Gastroesophageal sphincter (tissue), 3 donors: ENCODE measurements at regions not wholly inside any gene's neighbourhood (a gene's known extent, or its start where the extent isn't known, plus 50 kb on each side); places are given as distances from the start of the nearest gene placed in this dataset.

ENCODE experiments used
- POLR2AphosphoS5 ChIP-seq: sonication (generic); formaldehyde crosslinking; IDR thresholded peaks from one replicate; pipeline ENCODE4 v1.6.1; 2017; ENCODE audit warnings: antibody characterized with exemption
- TF ChIP-seq, protein P1 (sequence below), 4 experiments: fragments of 200-600 bp in 2 of 4; fragments of 450-650 bp in 2 of 4; sonication (generic) in 1 of 4; IDR thresholded peaks; one replicate each; pipeline ENCODE4 v1.5.1; 2017 to 2019; ENCODE audit warnings: antibody characterized with exemption in 4 of 4, mild to moderate bottlenecking in 2 of 4, moderate library complexity in 2 of 4

- TF ChIP-seq, protein P1, sequence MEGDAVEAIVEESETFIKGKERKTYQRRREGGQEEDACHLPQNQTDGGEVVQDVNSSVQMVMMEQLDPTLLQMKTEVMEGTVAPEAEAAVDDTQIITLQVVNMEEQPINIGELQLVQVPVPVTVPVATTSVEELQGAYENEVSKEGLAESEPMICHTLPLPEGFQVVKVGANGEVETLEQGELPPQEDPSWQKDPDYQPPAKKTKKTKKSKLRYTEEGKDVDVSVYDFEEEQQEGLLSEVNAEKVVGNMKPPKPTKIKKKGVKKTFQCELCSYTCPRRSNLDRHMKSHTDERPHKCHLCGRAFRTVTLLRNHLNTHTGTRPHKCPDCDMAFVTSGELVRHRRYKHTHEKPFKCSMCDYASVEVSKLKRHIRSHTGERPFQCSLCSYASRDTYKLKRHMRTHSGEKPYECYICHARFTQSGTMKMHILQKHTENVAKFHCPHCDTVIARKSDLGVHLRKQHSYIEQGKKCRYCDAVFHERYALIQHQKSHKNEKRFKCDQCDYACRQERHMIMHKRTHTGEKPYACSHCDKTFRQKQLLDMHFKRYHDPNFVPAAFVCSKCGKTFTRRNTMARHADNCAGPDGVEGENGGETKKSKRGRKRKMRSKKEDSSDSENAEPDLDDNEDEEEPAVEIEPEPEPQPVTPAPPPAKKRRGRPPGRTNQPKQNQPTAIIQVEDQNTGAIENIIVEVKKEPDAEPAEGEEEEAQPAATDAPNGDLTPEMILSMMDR (IDR thresholded peaks at IDR 0.05), result no peak
- no peak for TF ChIP-seq POLR2AphosphoS5
Observed at GRCh38 chrX:40503094-40503493, 77.7 kb upstream of the ATP6AP2 start.
